Peyer's patch (tissue), 4 donors: ENCODE measurements at regions not wholly inside any gene's neighbourhood (a gene's known extent, or its start where the extent isn't known, plus 50 kb on each side); places are given as distances from the start of the nearest gene placed in this dataset.
"Not testable (repeated sequence)": the region's sequence is repeated elsewhere in the genome, so short reads cannot be mapped to it uniquely, and the experiment has no call there.

Experiments
- DNase-seq, 3 donors: peaks; one replicate each; pipeline ENCODE4 v3.0.0-alpha.2; 2017 to 2019
- H3K27ac ChIP-seq, 4 donors: fragments of 200-600 bp; sonication (generic); one replicate each; pipeline ENCODE4 v1.5.1; 2016 to 2019
- H3K27me3 ChIP-seq, 2 donors: fragments of 200-600 bp; sonication (generic); one replicate each; pipeline ENCODE4 v1.5.1; 2019
- H3K36me3 ChIP-seq, 3 donors: fragments of 200-600 bp; sonication (generic); one replicate each; pipeline ENCODE4 v1.5.1; 2016 to 2019
- H3K4me1 ChIP-seq, 4 donors: fragments of 200-600 bp; sonication (generic); one replicate each; pipeline ENCODE4 v1.5.1; 2016 to 2019
- H3K4me3 ChIP-seq, 4 donors: fragments of 200-600 bp; sonication (generic); 1 replicate in 3 of 4; 2 replicates in 1 of 4; pipeline ENCODE4 v1.5.1; 2016 to 2019; ENCODE audit warnings: mild to moderate bottlenecking in 1 of 4
- H3K9me3 ChIP-seq, 4 donors: fragments of 200-600 bp; sonication (generic); one replicate each; pipeline ENCODE4 v1.5.1; 2016 to 2019; ENCODE audit warnings: mild to moderate bottlenecking in 1 of 4
- POLR2A ChIP-seq, 2 donors: fragments of 450-650 bp; IDR thresholded peaks; one replicate each; pipeline ENCODE4 v1.5.1; 2017; ENCODE audit warnings: antibody characterized with exemption in 2 of 2, mild to moderate bottlenecking in 2 of 2, moderate library complexity in 2 of 2
- TF ChIP-seq, protein P1 (sequence below), 6 experiments: fragments of 450-650 bp in 4 of 6; fragments of 200-600 bp in 2 of 6; sonication (generic) in 1 of 6; IDR thresholded peaks; one replicate each; pipeline ENCODE4 v1.5.1; 2017 to 2019; ENCODE audit warnings: antibody characterized with exemption in 6 of 6, mild to moderate bottlenecking in 3 of 6, moderate library complexity in 1 of 6

DNA sequence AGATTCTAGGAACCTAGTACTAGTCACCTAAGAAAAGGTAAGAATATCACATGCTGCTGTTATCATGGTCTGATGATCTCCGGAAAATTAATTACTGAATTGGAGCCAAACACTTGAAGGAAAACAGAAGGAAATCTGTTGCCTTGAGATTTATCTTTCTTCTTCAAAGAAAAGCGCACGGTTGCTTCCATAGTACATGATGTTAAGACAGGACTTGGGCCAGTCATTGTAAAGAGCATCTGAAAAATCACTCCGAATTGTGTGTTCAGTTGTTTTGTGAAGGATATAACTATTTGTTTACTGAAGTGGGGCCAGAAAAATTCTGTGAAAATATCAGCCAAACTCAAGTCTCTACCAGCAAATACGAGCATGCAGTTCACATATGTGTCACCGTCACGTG is 134.9 kb upstream of the FOXN3 start:
- Histone ChIP-seq H3K4me1 (no peaks in the 10 kb centered on the region), H3K27me3 (no peaks in the 10 kb centered on the region), H3K9me3 (no peaks in the 10 kb centered on the region), H3K27ac (no peak overlapping the region), H3K4me3 (no peak overlapping the region), H3K36me3 (no peaks in the 10 kb centered on the region)
- TF ChIP-seq, protein P1, sequence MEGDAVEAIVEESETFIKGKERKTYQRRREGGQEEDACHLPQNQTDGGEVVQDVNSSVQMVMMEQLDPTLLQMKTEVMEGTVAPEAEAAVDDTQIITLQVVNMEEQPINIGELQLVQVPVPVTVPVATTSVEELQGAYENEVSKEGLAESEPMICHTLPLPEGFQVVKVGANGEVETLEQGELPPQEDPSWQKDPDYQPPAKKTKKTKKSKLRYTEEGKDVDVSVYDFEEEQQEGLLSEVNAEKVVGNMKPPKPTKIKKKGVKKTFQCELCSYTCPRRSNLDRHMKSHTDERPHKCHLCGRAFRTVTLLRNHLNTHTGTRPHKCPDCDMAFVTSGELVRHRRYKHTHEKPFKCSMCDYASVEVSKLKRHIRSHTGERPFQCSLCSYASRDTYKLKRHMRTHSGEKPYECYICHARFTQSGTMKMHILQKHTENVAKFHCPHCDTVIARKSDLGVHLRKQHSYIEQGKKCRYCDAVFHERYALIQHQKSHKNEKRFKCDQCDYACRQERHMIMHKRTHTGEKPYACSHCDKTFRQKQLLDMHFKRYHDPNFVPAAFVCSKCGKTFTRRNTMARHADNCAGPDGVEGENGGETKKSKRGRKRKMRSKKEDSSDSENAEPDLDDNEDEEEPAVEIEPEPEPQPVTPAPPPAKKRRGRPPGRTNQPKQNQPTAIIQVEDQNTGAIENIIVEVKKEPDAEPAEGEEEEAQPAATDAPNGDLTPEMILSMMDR (IDR thresholded peaks at IDR 0.05), result no peak
- TF ChIP-seq POLR2A (IDR thresholded peaks at IDR 0.05), result no peak
- no peak for DNase-seq

DNA sequence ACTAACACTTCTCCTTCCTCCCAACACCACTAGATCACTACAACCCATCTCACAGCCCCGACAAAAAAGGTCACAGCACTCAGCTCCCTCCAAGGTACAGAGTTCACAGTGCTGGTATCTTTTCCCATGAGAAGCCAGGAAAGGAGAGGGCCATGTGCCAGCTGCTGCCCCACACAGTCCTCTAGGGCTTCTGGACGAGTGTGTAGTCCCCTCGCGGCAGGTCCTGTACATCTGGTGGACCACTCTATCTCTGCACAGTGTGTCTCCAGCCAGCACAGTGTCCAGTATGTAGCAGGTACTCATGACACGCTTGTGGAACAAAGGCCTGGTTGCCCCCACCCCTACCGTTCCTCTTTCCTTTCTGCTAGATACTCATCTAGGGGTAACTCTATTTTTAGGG is 134.4 kb upstream of the FOXN3 start:
- no peaks in the 10 kb centered on the region for H3K36me3 ChIP-seq
- no peaks in the 10 kb centered on the region for H3K4me1 ChIP-seq
- no peak overlapping the region for H3K4me3 ChIP-seq
- H3K27ac ChIP-seq, result no peak overlapping the region
- no peaks in the 10 kb centered on the region for H3K27me3 ChIP-seq
- no peaks in the 10 kb centered on the region for H3K9me3 ChIP-seq
- no peak for DNase-seq
- no peak for TF ChIP-seq POLR2A (IDR thresholded peaks at IDR 0.05)
- TF ChIP-seq, protein P1 (IDR thresholded peaks at IDR 0.05), result no peak

DNA sequence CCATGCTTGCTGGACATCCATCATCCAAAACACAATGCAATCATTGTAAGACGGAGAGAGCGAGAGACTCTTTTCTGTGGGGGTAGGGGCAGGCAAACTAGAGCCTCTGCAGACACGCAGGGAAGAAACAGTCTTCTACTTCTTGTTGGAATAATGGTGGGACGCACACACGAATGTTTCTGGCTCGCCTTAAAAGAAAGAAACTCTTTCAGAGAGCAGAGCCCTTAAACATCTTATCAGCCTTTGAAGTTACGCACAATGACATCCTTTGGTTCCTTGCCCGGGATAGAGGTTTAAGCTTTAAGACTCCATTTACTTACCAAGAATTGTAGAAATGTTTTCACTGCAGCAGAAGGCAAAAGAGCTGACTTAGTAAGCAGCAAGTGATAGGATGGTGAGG is 133.8 kb upstream of the FOXN3 start:
- H3K36me3 ChIP-seq, result no peaks in the 10 kb centered on the region
- no peak overlapping the region for H3K27ac ChIP-seq
- H3K9me3 ChIP-seq, result no peaks in the 10 kb centered on the region
- no peaks in the 10 kb centered on the region for H3K27me3 ChIP-seq
- H3K4me3 ChIP-seq, result no peak overlapping the region
- no peaks in the 10 kb centered on the region for H3K4me1 ChIP-seq
- no peak for DNase-seq
- TF ChIP-seq, protein P1 (IDR thresholded peaks at IDR 0.05), result no peak
- no peak for TF ChIP-seq POLR2A (IDR thresholded peaks at IDR 0.05)

DNA sequence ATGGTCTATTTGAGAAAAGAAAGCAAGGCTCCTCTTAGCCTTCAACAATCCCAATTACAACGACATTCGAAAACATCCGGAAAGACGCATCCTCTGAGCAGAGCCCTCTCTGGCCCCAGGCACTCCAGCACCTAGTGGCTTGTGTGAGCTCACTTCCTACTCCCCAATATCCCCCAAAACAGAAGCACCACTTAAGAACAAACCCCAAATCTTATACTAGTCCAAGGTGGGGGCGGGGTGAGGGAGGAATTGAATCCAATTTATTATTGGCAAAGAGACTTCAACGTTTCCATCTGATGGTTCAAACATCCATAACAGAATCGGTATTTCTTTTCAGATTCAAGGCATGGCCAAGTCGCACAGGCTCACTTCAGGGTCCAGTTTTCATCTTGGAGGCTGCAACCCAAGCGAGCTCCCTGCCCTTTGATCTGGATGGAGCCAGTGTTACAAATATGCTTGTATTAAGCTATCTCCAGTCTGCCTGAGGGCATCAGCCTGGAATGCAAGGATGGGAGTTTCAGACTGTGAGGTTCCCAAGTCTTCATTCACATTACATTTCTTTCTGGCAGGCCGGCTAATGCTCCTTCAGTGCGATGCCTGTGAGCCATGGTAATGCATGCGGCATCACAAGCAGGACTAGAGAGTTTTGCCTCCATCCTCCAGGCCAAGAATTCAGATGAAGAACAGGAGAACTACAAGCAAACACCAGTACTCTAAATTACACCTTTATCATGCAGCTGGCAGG is 132.5 kb upstream of the FOXN3 start:
- H3K4me3 ChIP-seq, result no peak overlapping the region
- H3K9me3 ChIP-seq, result no peaks in the 10 kb centered on the region
- H3K36me3 ChIP-seq, result no peaks in the 10 kb centered on the region
- no peak overlapping the region for H3K27ac ChIP-seq
- TF ChIP-seq, protein P1 (IDR thresholded peaks at IDR 0.05), result no peak
- TF ChIP-seq POLR2A (IDR thresholded peaks at IDR 0.05), result no peak
- no peaks in the 10 kb centered on the region for H3K27me3 ChIP-seq
- H3K4me1 ChIP-seq, result no peaks in the 10 kb centered on the region
- no peak for DNase-seq

DNA sequence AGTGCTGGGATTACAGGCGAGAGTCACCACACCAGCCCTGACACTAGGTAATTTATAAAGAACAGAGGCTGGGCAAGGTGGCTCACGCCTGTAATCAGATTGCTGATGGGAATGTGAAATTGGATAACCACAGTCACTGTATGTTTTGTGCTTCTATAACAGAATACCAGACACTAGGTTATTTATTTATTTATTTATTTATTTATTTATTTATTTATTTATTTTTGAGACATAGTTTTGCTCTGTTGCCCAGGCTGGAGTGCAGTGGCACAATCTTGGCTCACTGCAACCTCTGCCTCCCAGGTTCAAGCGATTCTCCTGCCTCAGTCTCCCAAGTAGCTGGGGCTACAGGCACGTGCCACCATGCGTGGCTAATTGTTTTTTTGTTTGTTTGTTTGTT is 130.0 kb upstream of the FOXN3 start:
- not testable (repeated sequence) for DNase-seq, H3K36me3 ChIP-seq, H3K4me1 ChIP-seq, H3K9me3 ChIP-seq, H3K27ac ChIP-seq, H3K4me3 ChIP-seq, H3K27me3 ChIP-seq

DNA sequence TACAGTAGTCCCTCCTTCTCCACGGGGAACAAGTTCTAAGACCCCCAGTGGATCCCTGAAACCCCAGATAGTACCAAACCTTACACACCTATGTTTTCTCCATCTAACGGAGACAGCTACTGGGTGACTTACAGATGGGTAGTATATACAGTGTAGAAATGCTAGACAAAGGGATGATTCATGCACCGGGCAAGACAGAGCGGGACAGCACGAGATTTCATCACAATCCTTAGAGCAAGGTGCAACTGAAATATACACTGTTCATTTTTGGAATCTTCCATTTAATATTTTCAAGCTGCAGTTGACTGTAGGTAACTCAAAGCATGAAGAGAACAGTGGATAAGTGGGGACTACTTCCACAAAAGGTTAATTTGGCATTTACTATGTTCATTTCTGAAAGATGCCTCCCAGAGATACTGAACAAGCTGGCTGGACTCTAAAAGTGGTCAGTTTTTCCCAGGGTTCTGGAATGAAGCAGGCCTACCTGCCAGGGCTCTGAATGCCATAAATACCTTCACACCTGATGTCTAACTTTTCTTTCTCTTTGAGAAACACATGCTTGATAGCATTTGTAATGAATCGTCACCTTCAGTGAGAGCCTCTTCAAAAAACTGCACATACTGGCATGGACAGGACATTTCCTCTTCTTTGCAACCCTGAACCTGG is 127.7 kb upstream of the FOXN3 start:
- H3K9me3 ChIP-seq, result no peaks in the 10 kb centered on the region
- no peaks in the 10 kb centered on the region for H3K4me1 ChIP-seq
- H3K27ac ChIP-seq, result no peak overlapping the region
- no peak overlapping the region for H3K4me3 ChIP-seq
- DNase-seq, result no peak
- no peaks in the 10 kb centered on the region for H3K27me3 ChIP-seq
- H3K36me3 ChIP-seq, result no peaks in the 10 kb centered on the region
- TF ChIP-seq POLR2A (IDR thresholded peaks at IDR 0.05), result no peak
- TF ChIP-seq, protein P1 (IDR thresholded peaks at IDR 0.05), result no peak
